Right cardiac atrium (tissue), 5 donors: ENCODE measurements at regions not wholly inside any gene's neighbourhood (a gene's known extent, or its start where the extent isn't known, plus 50 kb on each side); places are given as distances from the start of the nearest gene placed in this dataset.
"Not testable (repeated sequence)": the region's sequence is repeated elsewhere in the genome, so short reads cannot be mapped to it uniquely, and the experiment has no call there.

Experiments used
- ATAC-seq, 2 donors: fragments of 200-7000 bp; cut with Tn5 transposase; one replicate each; pipeline versions ENCODE4 v1.8.0 to v1.9.1; 2020; ENCODE audit warnings: moderate library complexity in 2 of 2, mild to moderate bottlenecking in 1 of 2
- DNase-seq, 3 donors: peaks; one replicate each; pipeline ENCODE4 v3.0.0-alpha.2; 2020
- H3K27ac ChIP-seq: one replicate; pipeline ENCODE4 v1.5.1; 2013; ENCODE audit warnings: mild to moderate bottlenecking, low read length, control low read depth, moderate library complexity
- H3K27me3 ChIP-seq: one replicate; pipeline ENCODE4 v1.6.1; 2013; ENCODE audit not compliant: control insufficient read depth, insufficient read depth
- H3K4me1 ChIP-seq: one replicate; pipeline ENCODE4 v1.6.1; 2013; ENCODE audit warnings: low read length; ENCODE audit not compliant: control insufficient read depth, insufficient read depth
- H3K4me3 ChIP-seq: one replicate; pipeline ENCODE4 v1.5.1; 2013; ENCODE audit warnings: low read length, control low read depth
- H3K9me3 ChIP-seq: one replicate; pipeline ENCODE4 v1.6.1; 2013; ENCODE audit warnings: low read length; ENCODE audit not compliant: control insufficient read depth
- WGBS: extraction: QIAGEN DNeasy Blood & Tissue Kit; methylation state at CpG from one replicate; pipeline ENCODE4 v1.1.7; 2013; 5-methylcytosine and 5-hydroxymethylcytosine counted together
- intact Hi-C, 4 donors: fragments of 100-400 bp; cut with DNase I; formaldehyde crosslinking; loops; one replicate each; pipeline versions ENCODE4 v1.11.0 to v1.14.0; 2022 to 2023
- donor health status: healthy with polysubstance abuse.
- donor health status: DM: no; HTN: yes; CAD: no.
- donor health status: DM: no; HTN: no; CAD: no.
- donor health status: DM: no; HTN: yes; CAD: no; lungs with severe emphysema.
- donor health status: DM: yes; HTN: yes; CAD: no.

- 88% methylated on average over 22 of the region's 23 CpGs for WGBS
- not testable (repeated sequence) for ATAC-seq
Measured at GRCh38 chr4:49517485-49518205, 531.6 kb downstream of the CWH43 start.

DNA sequence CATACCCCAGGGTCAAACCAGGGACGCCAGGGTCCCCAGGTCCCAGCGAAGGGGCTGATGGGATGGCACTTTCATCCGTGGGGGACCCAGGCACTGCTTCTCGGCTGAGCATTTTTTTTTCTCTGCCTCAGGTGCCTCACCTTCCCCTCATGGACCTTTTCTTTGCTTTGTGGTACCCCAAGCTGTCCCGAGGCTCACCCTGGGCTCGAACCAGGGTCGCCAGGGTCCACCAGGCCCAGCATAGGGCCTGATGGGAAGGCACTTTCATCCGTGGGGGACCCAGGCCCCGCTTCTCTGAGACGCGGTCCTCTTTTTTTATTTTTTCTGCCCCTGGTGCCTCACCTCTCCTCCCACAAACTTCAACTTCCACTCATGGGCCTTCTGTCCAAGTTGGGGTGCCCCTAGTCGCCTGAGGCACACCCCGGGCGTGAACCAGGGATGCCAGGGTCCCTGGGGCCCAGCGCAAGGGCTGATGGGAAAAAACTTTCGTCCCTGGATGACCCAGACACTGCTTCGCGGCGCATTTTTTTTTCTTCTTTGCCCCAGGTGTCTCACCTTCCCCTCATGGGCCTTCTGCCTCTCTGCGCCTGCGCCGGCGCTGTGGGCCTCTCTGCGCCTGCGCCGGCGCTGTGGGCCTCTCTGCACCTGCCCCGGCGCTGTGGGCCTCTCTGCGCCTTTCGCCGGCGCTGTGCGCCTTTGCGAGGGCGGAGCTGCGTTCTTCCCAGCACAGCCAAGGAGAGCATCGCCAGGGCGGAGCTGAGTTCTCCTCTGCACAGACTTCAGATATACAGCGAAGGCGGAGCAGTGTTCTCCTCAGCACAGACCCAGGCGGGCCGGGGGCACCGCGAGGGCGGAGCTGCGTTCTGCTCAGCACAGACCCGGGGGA lies 533.3 kb downstream of the CWH43 start:
- H3K4me1 ChIP-seq, ATAC-seq, H3K4me3 ChIP-seq, H3K27ac ChIP-seq, intact Hi-C loops, H3K27me3 ChIP-seq, H3K9me3 ChIP-seq: not testable (repeated sequence)
- WGBS = 72% methylated on average over 44 of the region's 48 CpGs
- DNase-seq = peak in 1 of 3 donors; percentile 33

More at GRCh38 chr4:49517485-49518205, 531.6 kb downstream of the CWH43 start:
- intact Hi-C loops, H3K27ac ChIP-seq, H3K4me1 ChIP-seq, H3K9me3 ChIP-seq, H3K27me3 ChIP-seq, H3K4me3 ChIP-seq: not testable (repeated sequence)
- DNase-seq = peak in 1 of 3 donors; percentile 11

DNA sequence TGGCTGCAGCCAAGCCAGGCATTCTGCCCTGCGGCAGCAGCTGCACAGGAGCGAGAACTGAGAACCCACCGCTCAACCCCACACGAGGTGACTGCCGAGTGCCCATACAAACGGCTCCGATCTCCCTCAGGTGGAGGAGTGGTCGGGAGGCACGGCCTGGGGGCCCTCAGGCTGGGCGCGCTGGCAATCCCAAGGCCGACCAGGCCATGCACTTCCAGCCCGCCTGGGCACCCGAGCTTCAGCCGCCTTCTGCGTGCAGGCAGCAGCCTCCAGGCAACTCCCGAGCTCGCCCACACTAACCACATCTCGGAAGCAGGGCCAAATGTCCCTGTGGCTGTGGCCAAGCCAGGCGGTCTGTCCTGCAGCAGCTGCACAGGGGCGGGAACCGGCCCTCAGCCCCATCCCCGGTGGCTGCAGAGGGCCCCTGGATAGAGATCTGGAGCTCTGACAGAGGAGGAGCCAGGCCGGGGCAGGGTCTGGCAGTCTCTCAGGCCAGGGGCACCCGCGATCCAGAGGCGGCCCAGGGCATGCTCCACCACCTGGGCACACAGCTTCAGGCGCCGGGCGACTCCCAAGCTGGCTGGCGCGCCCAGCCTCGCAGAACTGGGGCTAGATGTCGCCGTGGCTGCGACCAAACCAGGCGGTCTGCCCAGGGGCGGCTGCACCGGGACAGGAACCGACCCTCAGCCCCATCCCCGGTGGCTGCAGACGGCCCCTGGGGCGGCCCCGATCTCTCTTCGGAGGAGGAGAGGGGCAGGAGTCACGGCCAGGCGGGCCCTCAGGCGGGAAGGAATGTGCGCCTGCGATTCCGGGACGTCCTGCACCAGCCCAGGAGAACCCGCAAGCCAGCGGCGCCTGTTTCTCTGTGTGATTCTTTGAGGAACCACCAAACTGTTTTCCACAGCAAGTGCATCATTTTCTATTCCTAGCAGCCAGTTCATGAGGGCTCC lies 538.0 kb downstream of the CWH43 start:
- intact Hi-C loops, ATAC-seq, H3K27ac ChIP-seq, H3K4me1 ChIP-seq, H3K9me3 ChIP-seq, H3K27me3 ChIP-seq, H3K4me3 ChIP-seq: not testable (repeated sequence)
- DNase-seq = peak in 1 of 3 donors; percentile 17
- WGBS = 68% methylated on average over 48 of the region's 55 CpGs

GRCh38 chr4:49558916-49559676 lies 573.0 kb downstream of the CWH43 start:
- ATAC-seq, H3K4me3 ChIP-seq, H3K27ac ChIP-seq, DNase-seq, H3K9me3 ChIP-seq, intact Hi-C loops, H3K4me1 ChIP-seq, H3K27me3 ChIP-seq: not testable (repeated sequence)
- 41% methylated on average over 4 of the region's 5 CpGs for WGBS

GRCh38 chr4:49560131-49560816 lies 574.2 kb downstream of the CWH43 start:
- H3K4me1 ChIP-seq, intact Hi-C loops, H3K9me3 ChIP-seq, H3K27ac ChIP-seq, ATAC-seq, DNase-seq, H3K27me3 ChIP-seq, H3K4me3 ChIP-seq: not testable (repeated sequence)
- WGBS = 64% methylated on average over 7 of the region's 9 CpGs

GRCh38 chr4:49560883-49561282 lies 574.8 kb downstream of the CWH43 start:
- DNase-seq, H3K4me3 ChIP-seq, H3K27me3 ChIP-seq, intact Hi-C loops, H3K9me3 ChIP-seq, H3K4me1 ChIP-seq, ATAC-seq, H3K27ac ChIP-seq: not testable (repeated sequence)
- WGBS = 36% methylated on average over 3 of the region's 3 CpGs

DNA sequence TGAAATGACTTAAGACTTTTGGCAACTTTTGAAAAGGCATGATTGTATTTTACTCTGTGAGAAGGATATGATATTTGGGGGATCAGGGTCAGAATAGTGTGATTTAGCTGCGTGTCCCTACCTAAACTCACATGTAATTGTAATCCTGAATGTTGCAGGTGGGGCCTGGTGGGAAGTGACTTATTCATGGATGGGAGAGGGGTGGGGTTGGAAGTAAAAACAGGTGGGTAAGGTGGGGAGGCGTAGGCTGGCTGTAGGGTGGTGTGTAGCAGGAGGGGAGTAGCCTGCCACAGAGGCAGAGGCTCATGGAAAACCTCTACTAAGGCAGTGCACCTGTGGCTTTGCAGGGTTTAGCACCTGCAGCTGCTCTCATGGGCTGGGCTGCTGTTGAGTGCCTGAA lies 584.2 kb downstream of the CWH43 start:
- DNase-seq, H3K4me3 ChIP-seq, H3K27ac ChIP-seq, H3K4me1 ChIP-seq, intact Hi-C loops, ATAC-seq, H3K27me3 ChIP-seq, H3K9me3 ChIP-seq: not testable (repeated sequence)
- WGBS = 11% methylated on average over 2 of the region's 2 CpGs

DNA sequence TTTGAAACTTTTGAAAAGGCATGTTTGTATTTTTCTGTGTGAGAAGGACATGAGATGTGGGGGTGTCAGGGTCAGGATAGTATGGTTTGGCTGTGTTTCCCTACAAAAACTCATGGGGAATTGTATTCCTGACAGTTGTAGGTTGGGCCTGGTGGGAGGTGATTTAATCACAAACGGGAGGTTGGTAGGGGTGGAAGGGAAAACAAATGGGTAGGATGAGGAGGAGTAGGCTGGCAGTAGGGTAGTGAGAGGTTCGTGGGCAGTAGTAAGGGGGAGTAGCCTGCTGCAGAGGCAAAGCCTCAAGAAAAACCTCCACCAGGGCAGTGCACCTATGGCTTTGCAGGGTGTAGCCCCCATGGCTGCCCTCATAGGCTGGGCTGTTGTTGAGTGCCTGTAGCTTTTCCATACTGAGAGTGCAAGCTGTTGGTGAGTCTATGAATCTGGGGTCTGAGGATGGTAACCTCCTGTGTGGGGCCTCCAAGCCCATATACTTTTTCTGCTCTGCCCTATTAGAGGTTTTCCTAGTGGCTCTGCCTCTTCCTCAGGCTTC lies 587.7 kb downstream of the CWH43 start:
- ATAC-seq, H3K27ac ChIP-seq, intact Hi-C loops, H3K4me3 ChIP-seq, H3K27me3 ChIP-seq, DNase-seq, H3K9me3 ChIP-seq, H3K4me1 ChIP-seq: not testable (repeated sequence)
- WGBS = 21% methylated on average over 2 of the region's 2 CpGs

DNA sequence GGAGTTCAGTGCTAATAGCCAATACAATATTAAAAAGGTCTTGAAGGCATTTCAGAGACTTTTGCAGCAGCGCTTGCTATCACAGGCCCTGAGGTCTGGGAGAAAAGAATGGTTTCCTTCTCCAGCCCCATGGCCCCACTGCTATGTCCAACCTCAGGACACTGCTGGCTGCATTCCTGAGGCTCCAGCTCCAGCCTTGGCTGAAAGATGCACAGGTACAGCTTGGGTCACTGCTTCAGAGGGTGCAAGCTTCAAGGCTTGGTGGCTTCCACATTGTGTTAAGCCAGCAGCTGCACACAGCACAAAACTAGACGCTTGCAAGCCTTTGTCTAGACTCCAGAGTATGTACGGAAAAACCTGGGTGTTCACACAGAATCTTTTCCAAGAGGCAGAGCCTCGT lies 589.2 kb downstream of the CWH43 start:
- DNase-seq, H3K27me3 ChIP-seq, H3K9me3 ChIP-seq, ATAC-seq, H3K4me3 ChIP-seq, H3K27ac ChIP-seq, intact Hi-C loops, H3K4me1 ChIP-seq: not testable (repeated sequence)
- WGBS = 37% methylated on average over 4 of the region's 4 CpGs
